OCI-LY3 (cell line): ENCODE measurements at regions not wholly inside any gene's neighbourhood (a gene's known extent, or its start where the extent isn't known, plus 50 kb on each side); places are given as distances from the start of the nearest gene placed in this dataset.

Experiments used
- H2AFZ ChIP-seq: fragments of 200-600, 300-600 bp; shearing (Covaris generic); 2 replicates; pipeline ENCODE4 v1.6.0; 2014; ENCODE audit warnings: antibody characterized with exemption, low read depth, low read length
- H3K27ac ChIP-seq: fragments of 200-600, 300-600 bp; sonication (generic); 2 replicates; pipeline ENCODE4 v1.5.1; 2014; ENCODE audit warnings: mild to moderate bottlenecking, low read length, moderate library complexity, mixed read lengths
- H3K27me3 ChIP-seq: fragments of 200-600, 300-600 bp; sonication (generic); 2 replicates; pipeline ENCODE4 v1.6.1; 2014; ENCODE audit warnings: low read depth, low read length, mixed read lengths
- H3K36me3 ChIP-seq: fragments of 200-600, 300-600 bp; sonication (generic); replicated peaks from 2 replicates; pipeline ENCODE3; 2014; ENCODE audit warnings: low read depth, low read length, mixed read lengths
- H3K4me1 ChIP-seq: fragments of 300-600, 200-600 bp; sonication (generic); 2 replicates; pipeline ENCODE4 v1.6.1; 2014; ENCODE audit warnings: low read length, mixed read lengths
- H3K4me2 ChIP-seq: fragments of 200-600, 300-600 bp; sonication (generic); 2 replicates; pipeline ENCODE4 v1.6.1; 2014; ENCODE audit warnings: low read length, mixed read lengths
- H3K4me3 ChIP-seq: fragments of 300-600, 200-600 bp; sonication (generic); 2 replicates; pipeline ENCODE4 v1.5.1; 2014; ENCODE audit warnings: antibody characterized with exemption, mild to moderate bottlenecking, low read length, moderate library complexity
- H3K79me2 ChIP-seq: fragments of 300-600, 200-600 bp; shearing (Covaris generic); 2 replicates; pipeline ENCODE4 v1.6.1; 2014; ENCODE audit warnings: mild to moderate bottlenecking, low read length, mixed read lengths
- H3K9ac ChIP-seq: fragments of 300-600, 200-600 bp; shearing (Covaris generic); 2 replicates; pipeline ENCODE4 v1.6.0; 2014; ENCODE audit warnings: mild to moderate bottlenecking, low read length, moderate library complexity
- H3K9me3 ChIP-seq: fragments of 200-600, 300-600 bp; shearing (Covaris generic); 2 replicates; pipeline ENCODE4 v1.6.1; 2014; ENCODE audit warnings: low read length, mixed read lengths; ENCODE audit not compliant: insufficient read depth
- H4K20me1 ChIP-seq: fragments of 200-600, 300-600 bp; sonication (generic); 2 replicates; pipeline ENCODE4 v1.6.1; 2016; ENCODE audit warnings: low read length, mixed read lengths; ENCODE audit not compliant: insufficient read depth
- EZH2phosphoT487 ChIP-seq: fragments of 200-600 bp; shearing (Covaris generic); IDR thresholded peaks from 2 replicates; pipeline ENCODE4 v1.6.1; 2018; ENCODE audit warnings: antibody characterized with exemption, mixed run types, low read depth
- TF ChIP-seq, protein P1 (sequence below): fragments of 200-600, 300-600 bp; sonication (generic); IDR thresholded peaks from 2 replicates; pipeline ENCODE4 v1.5.1; 2014; ENCODE audit warnings: antibody characterized with exemption, low read length, low read depth

GRCh38 chr2:118321432-118322105 lies 233.3 kb downstream of the INSIG2 start:
- Histone ChIP-seq H3K79me2 (no peaks in the 10 kb centered on the region), H3K27me3 (no peaks in the 10 kb centered on the region), H3K36me3 (no peaks in the 10 kb centered on the region), H3K27ac (no peak overlapping the region), H4K20me1 (no peaks in the 10 kb centered on the region), H2AFZ (no peak overlapping the region), H3K4me1 (no peaks in the 10 kb centered on the region), H3K4me2 (no peak overlapping the region), H3K4me3 (no peak overlapping the region), H3K9me3 (no peaks in the 10 kb centered on the region), H3K9ac (no peak overlapping the region)
- TF ChIP-seq, protein P1, sequence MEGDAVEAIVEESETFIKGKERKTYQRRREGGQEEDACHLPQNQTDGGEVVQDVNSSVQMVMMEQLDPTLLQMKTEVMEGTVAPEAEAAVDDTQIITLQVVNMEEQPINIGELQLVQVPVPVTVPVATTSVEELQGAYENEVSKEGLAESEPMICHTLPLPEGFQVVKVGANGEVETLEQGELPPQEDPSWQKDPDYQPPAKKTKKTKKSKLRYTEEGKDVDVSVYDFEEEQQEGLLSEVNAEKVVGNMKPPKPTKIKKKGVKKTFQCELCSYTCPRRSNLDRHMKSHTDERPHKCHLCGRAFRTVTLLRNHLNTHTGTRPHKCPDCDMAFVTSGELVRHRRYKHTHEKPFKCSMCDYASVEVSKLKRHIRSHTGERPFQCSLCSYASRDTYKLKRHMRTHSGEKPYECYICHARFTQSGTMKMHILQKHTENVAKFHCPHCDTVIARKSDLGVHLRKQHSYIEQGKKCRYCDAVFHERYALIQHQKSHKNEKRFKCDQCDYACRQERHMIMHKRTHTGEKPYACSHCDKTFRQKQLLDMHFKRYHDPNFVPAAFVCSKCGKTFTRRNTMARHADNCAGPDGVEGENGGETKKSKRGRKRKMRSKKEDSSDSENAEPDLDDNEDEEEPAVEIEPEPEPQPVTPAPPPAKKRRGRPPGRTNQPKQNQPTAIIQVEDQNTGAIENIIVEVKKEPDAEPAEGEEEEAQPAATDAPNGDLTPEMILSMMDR = no peak
- TF ChIP-seq EZH2phosphoT487 = no peak

DNA sequence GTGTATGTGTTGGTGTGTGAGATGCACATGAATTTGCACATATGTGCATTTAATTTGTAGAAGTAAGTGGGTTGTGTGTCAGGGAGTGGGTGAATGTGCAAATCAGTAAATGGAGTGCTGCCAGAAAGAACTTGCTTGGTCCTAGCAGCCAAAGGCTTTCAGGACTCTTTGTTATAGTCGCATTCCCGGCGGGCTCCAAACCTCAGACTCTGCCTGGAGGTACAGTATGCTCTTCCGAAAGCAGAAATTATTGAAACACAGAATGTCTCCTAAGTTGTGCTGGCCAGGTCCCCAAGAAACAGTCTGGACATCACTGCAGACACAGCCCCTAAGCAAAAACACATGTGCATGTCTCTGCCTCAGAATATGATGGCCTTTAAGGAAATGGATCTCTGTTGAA lies 232.4 kb downstream of the INSIG2 start:
- no peaks in the 10 kb centered on the region for H4K20me1 ChIP-seq
- H3K27ac ChIP-seq = no peak overlapping the region
- H3K9ac ChIP-seq = no peak overlapping the region
- H3K4me1 ChIP-seq = no peaks in the 10 kb centered on the region
- no peaks in the 10 kb centered on the region for H3K79me2 ChIP-seq
- no peak overlapping the region for H3K4me3 ChIP-seq
- TF ChIP-seq, protein P1 = no peak
- TF ChIP-seq EZH2phosphoT487 = no peak
- no peaks in the 10 kb centered on the region for H3K27me3 ChIP-seq
- H3K4me2 ChIP-seq = no peak overlapping the region
- H3K9me3 ChIP-seq = no peaks in the 10 kb centered on the region
- H2AFZ ChIP-seq = no peak overlapping the region
- no peaks in the 10 kb centered on the region for H3K36me3 ChIP-seq

DNA sequence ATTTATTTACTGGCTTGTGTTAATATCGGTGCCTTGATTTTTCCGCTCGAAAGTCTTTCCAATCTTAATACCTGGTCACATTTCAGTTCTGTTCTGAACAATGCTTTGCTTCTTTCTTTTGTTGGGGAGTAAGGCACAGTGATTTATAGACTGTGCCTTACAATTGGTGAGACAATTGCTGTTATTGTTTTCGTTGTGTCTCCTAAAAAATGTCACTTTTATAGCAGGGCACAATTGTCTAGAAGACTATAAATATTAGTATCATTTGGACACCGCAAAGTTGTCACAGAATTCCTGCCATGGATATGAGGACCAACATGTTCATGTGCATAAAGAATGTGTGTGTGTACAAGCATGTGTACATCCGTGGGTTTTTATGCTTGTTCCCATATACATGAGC lies 231.9 kb downstream of the INSIG2 start:
- H3K36me3 ChIP-seq = no peaks in the 10 kb centered on the region
- no peaks in the 10 kb centered on the region; the same call in 1 of the 2 replicates for H3K27me3 ChIP-seq
- TF ChIP-seq, protein P1 = no peak
- TF ChIP-seq EZH2phosphoT487 = no peak
- no peak overlapping the region for H3K9ac ChIP-seq
- no peaks in the 10 kb centered on the region for H3K79me2 ChIP-seq
- no peak overlapping the region for H3K27ac ChIP-seq
- no peak overlapping the region for H2AFZ ChIP-seq
- H3K4me1 ChIP-seq = no peaks in the 10 kb centered on the region
- no peak overlapping the region for H3K4me2 ChIP-seq
- H4K20me1 ChIP-seq = no peaks in the 10 kb centered on the region
- H3K4me3 ChIP-seq = no peak overlapping the region
- H3K9me3 ChIP-seq = no peaks in the 10 kb centered on the region

DNA sequence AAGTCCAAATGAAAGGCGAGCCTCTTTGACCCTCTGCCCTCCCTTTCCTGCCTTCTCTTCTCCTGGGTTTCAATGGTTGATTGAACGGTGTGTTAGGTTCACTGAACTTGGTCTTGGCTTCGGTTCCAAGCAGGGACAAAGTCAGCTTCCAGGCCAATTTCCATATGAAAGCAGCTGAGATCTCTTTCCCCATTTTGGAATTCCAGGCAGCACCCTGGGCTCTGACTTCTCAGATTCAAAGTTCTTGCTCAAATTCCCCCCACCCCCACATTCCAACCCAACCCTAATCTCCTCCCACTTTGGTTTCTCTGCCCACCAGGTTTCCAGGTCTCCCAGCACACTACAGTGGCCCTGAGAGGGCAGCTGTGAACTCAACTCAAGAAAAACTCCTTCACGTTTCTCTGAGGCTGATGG lies 231.0 kb downstream of the INSIG2 start:
- H3K27me3 ChIP-seq = peaks cover under 1% of the 10 kb centered on the region; the same call in 1 of the 2 replicates
- H2AFZ ChIP-seq = no peak overlapping the region
- TF ChIP-seq EZH2phosphoT487 = no peak
- TF ChIP-seq, protein P1 = no peak
- no peak overlapping the region for H3K4me3 ChIP-seq
- H3K79me2 ChIP-seq = no peaks in the 10 kb centered on the region
- no peak overlapping the region for H3K4me2 ChIP-seq
- H3K9me3 ChIP-seq = no peaks in the 10 kb centered on the region
- no peaks in the 10 kb centered on the region for H3K4me1 ChIP-seq
- H3K27ac ChIP-seq = no peak overlapping the region
- no peaks in the 10 kb centered on the region for H3K36me3 ChIP-seq
- H4K20me1 ChIP-seq = no peaks in the 10 kb centered on the region
- H3K9ac ChIP-seq = no peak overlapping the region
